K562 (cell line): ENCODE measurements at regions not wholly inside any gene's neighbourhood (a gene's known extent, or its start where the extent isn't known, plus 50 kb on each side); places are given as distances from the start of the nearest gene placed in this dataset.

Experiments
- ATAC-seq: fragments of 200-7000 bp; cut with Tn5 transposase; 3 replicates; pipeline ENCODE4 v1.9.1; 2020; ENCODE audit warnings: moderate library complexity
- BruUV-seq: library from RNA; stranded (reverse); fragments of 400-500 nt; replicated peaks from 2 replicates; lab custom pipeline; 2021; lab: Mats Ljungman, UMichigan
- CTCF ChIA-PET: fragments of 300-600 bp; formaldehyde crosslinking; extraction: SDS; loops from one replicate; lab custom pipeline; 2021; ENCODE audit warnings: low intra/inter-chr PET ratio; lab: Yijun Ruan, JAX
- POLR2A ChIA-PET: fragments of 300-600, 350-650 bp; sonication (Branson Sonifier 250); formaldehyde crosslinking; extraction: SDS; loops from one replicate; lab custom pipeline; 2021; ENCODE audit warnings: antibody characterized with exemption, inconsistent platforms; lab: Yijun Ruan, JAX
- DNase-seq, 4 experiments: peaks; one replicate each; pipeline versions ENCODE4 v3.0.0 to v3.0.0-alpha.2; 2011 to 2018; ENCODE audit warnings: low spot score in 3 of 4, mixed read lengths in 3 of 4; ENCODE audit errors: extremely low read depth in 1 of 4
- FAIRE-seq: peaks from 2 replicates; lab custom pipeline; 2011; peaks lifted over from hg19 to GRCh38; lab: Jason Lieb, UNC
- H2AFZ ChIP-seq: 2 replicates; pipeline ENCODE4 v1.6.0; 2011; ENCODE audit warnings: low read depth, low read length, control low read depth, inconsistent platforms
- H3K27ac ChIP-seq: fragments of 200-600 bp; 3 replicates; pipeline ENCODE4 v1.8.0; 2011; ENCODE audit warnings: low read depth, mild to moderate bottlenecking, control low read depth, inconsistent platforms, low read length, moderate library complexity, mixed read lengths; ENCODE audit errors: extremely low read depth
- H3K27me3 ChIP-seq, 2 experiments: fragments of 300-600 bp in 1 of 2; 2 replicates in 1 of 2; 3 replicates in 1 of 2; pipeline versions ENCODE4 v1.6.0 to v1.8.0; 2011; ENCODE audit warnings: inconsistent platforms in 2 of 2, low read length in 2 of 2, mild to moderate bottlenecking in 1 of 2, mixed read lengths in 1 of 2, moderate library complexity in 1 of 2; ENCODE audit not compliant: control insufficient read depth in 2 of 2, insufficient read depth in 2 of 2
- H3K36me3 ChIP-seq: fragments of 300-600 bp; 3 replicates; pipeline ENCODE4 v1.8.0; 2011; ENCODE audit warnings: mild to moderate bottlenecking, low read length, inconsistent platforms; ENCODE audit not compliant: control insufficient read depth, insufficient read depth
- H3K4me1 ChIP-seq, 2 experiments: fragments of 200-600 bp in 1 of 2; replicated peaks in 1 of 2; 2 replicates in 1 of 2; 3 replicates in 1 of 2; pipeline versions ENCODE4 v1.5.1 to v1.8.0; 2011; ENCODE audit warnings: inconsistent platforms in 2 of 2, low read length in 2 of 2, mild to moderate bottlenecking in 1 of 2, mixed read lengths in 1 of 2, moderate library complexity in 1 of 2; ENCODE audit not compliant: control insufficient read depth in 2 of 2, insufficient read depth in 2 of 2
- H3K4me2 ChIP-seq: 2 replicates; pipeline ENCODE4 v1.6.1; 2011; ENCODE audit warnings: low read length, control low read depth, inconsistent platforms, mixed read lengths; ENCODE audit not compliant: insufficient read depth
- H3K4me3 ChIP-seq: fragments of 200-600 bp; sonication (generic), shearing (Covaris generic); 2 replicates; pipeline ENCODE4 v1.5.1; 2016; ENCODE audit warnings: control low read depth, inconsistent platforms
- H3K79me2 ChIP-seq: fragments of 200-600 bp; 3 replicates; pipeline ENCODE4 v1.8.0; 2011; ENCODE audit warnings: low read length, inconsistent platforms; ENCODE audit not compliant: control insufficient read depth, insufficient read depth
- H3K9ac ChIP-seq, 2 experiments: 2 replicates each; pipeline versions ENCODE4 v1.6.0 to v1.6.1; 2011; ENCODE audit warnings: low read depth in 2 of 2, low read length in 2 of 2, control low read depth in 1 of 2, inconsistent platforms in 1 of 2, mild to moderate bottlenecking in 1 of 2, mixed read lengths in 1 of 2; ENCODE audit not compliant: insufficient read depth in 1 of 2
- H3K9me1 ChIP-seq: one replicate; pipeline ENCODE4 v1.6.0; 2011; ENCODE audit warnings: inconsistent platforms, mild to moderate bottlenecking, low read length, moderate library complexity; ENCODE audit not compliant: control insufficient read depth, insufficient read depth
- H3K9me3 ChIP-seq: replicated peaks from 2 replicates; pipeline ENCODE4 v1.5.1; 2011; ENCODE audit warnings: low read depth, low read length, inconsistent platforms; ENCODE audit not compliant: control insufficient read depth, insufficient read depth
- H4K20me1 ChIP-seq: replicated peaks from 2 replicates; pipeline ENCODE4 v1.6.1; 2011; ENCODE audit warnings: low read length, inconsistent platforms, mixed read lengths; ENCODE audit not compliant: control insufficient read depth, insufficient read depth
- FOXA1 ChIP-seq: fragments of 450-650 bp; IDR thresholded peaks from 2 replicates; pipeline ENCODE4 v1.6.1; 2016; ENCODE audit warnings: mild to moderate bottlenecking, borderline replicate concordance
- HEY1 ChIP-seq: fragments of 250-450 bp; sonication (Bioruptor Pico); IDR thresholded peaks from 2 replicates; pipeline ENCODE4 v1.5.0; 2020; ENCODE audit warnings: mild to moderate bottlenecking, moderate library complexity, borderline replicate concordance
- MCM7 ChIP-seq, 2 experiments: fragments of 450-650 bp; IDR thresholded peaks; 2 replicates each; pipeline ENCODE4 v1.6.1; 2016 to 2018
- MEF2D ChIP-seq: conservative IDR thresholded peaks from 2 replicates; pipeline ENCODE4 v1.6.1; 2016; ENCODE audit warnings: low read depth, missing genetic modification characterization, missing compliant biosample characterization
- NFIX ChIP-seq: fragments of 250-450 bp; sonication (Bioruptor Pico); IDR thresholded peaks from 2 replicates; pipeline ENCODE4 v1.4.0; 2020; ENCODE audit warnings: low read depth, mild to moderate bottlenecking, moderate library complexity
- NFRKB ChIP-seq: fragments of 450-650 bp; IDR thresholded peaks from 2 replicates; pipeline ENCODE4 v1.6.1; 2016; ENCODE audit warnings: low read depth
- RFX7 ChIP-seq: fragments of 250-450 bp; sonication (Bioruptor Pico); IDR thresholded peaks from 2 replicates; pipeline ENCODE4 v1.5.1; 2021; ENCODE audit warnings: mild to moderate bottlenecking
- TCF3 ChIP-seq: sonication (generic); formaldehyde crosslinking; IDR thresholded peaks from 2 replicates; pipeline ENCODE4 v1.4.0; 2020; ENCODE audit warnings: mild to moderate bottlenecking, missing genetic modification reagents
- TEAD4 ChIP-seq, 2 experiments: sonication (generic) in 1 of 2; formaldehyde crosslinking in 1 of 2; IDR thresholded peaks; 2 replicates each; pipeline versions ENCODE4 v1.6.1 to v1.8.0; 2012 to 2022; ENCODE audit warnings: borderline replicate concordance in 1 of 2, inconsistent platforms in 1 of 2, low read length in 1 of 2, mild to moderate bottlenecking in 1 of 2, missing genetic modification reagents in 1 of 2
- ZC3H11A ChIP-seq: IDR thresholded peaks from 2 replicates; pipeline ENCODE4 v1.6.1; 2012; ENCODE audit warnings: low read depth, low read length, improper control_type of control experiment
- ZNF133 ChIP-seq: fragments of 250-450 bp; sonication (Bioruptor Pico); IDR thresholded peaks from 2 replicates; pipeline ENCODE4 v1.4.0; 2020; ENCODE audit warnings: mild to moderate bottlenecking
- ZNF184 ChIP-seq: sonication (generic); formaldehyde crosslinking; IDR thresholded peaks from 2 replicates; pipeline ENCODE4 v1.5.0; 2020; ENCODE audit warnings: missing genetic modification reagents
- ZNF764 ChIP-seq: fragments of 250-450 bp; sonication (Bioruptor Pico); IDR thresholded peaks from 2 replicates; pipeline ENCODE4 v1.4.0; 2020; ENCODE audit warnings: low read depth, mild to moderate bottlenecking, moderate library complexity
- ZSCAN29 ChIP-seq: fragments of 450-650 bp; IDR thresholded peaks from 2 replicates; pipeline ENCODE4 v1.6.1; 2017
- WGBS: fragments of 100-300 bp; shearing (Covaris generic); methylation state at CpG from one replicate; pipeline ENCODE4 v1.1.6; 2016; ENCODE audit warnings: low coverage, mixed read lengths; ENCODE audit not compliant: insufficient coverage; ENCODE audit errors: missing lambda C conversion rate; 5-methylcytosine and 5-hydroxymethylcytosine counted together
- in situ Hi-C: fragments of 300-500 bp; cut with MboI; formaldehyde crosslinking; loops from 4 replicates; pipeline ENCODE4 v1.15.0; 2018; ENCODE audit warnings: inconsistent platforms, mixed read lengths
- intact Hi-C: fragments of 100-400 bp; cut with micrococcal nuclease; formaldehyde crosslinking; loops from 2 replicates; pipeline ENCODE4 v1.14.2; 2022
- TF ChIP-seq, protein P1 (sequence below): fragments of 250-450 bp; sonication (Bioruptor Pico); IDR thresholded peaks from 2 replicates; pipeline ENCODE4 v1.8.0; 2022; ENCODE audit warnings: inconsistent platforms
- TF ChIP-seq, protein P2 (sequence below): fragments of 450-650 bp; IDR thresholded peaks from 2 replicates; pipeline ENCODE4 v1.6.1; 2016; ENCODE audit warnings: antibody characterized with exemption
- TF ChIP-seq, protein P3 (sequence below), 2 experiments: fragments of 450-650 bp in 1 of 2; IDR thresholded peaks; 2 replicates each; pipeline ENCODE4 v1.6.1; 2011 to 2017; ENCODE audit warnings: low read depth in 2 of 2, antibody characterized with exemption in 1 of 2, borderline replicate concordance in 1 of 2, low read length in 1 of 2, mild to moderate bottlenecking in 1 of 2, mixed read lengths in 1 of 2; ENCODE audit not compliant: control insufficient read depth in 1 of 2

DNA sequence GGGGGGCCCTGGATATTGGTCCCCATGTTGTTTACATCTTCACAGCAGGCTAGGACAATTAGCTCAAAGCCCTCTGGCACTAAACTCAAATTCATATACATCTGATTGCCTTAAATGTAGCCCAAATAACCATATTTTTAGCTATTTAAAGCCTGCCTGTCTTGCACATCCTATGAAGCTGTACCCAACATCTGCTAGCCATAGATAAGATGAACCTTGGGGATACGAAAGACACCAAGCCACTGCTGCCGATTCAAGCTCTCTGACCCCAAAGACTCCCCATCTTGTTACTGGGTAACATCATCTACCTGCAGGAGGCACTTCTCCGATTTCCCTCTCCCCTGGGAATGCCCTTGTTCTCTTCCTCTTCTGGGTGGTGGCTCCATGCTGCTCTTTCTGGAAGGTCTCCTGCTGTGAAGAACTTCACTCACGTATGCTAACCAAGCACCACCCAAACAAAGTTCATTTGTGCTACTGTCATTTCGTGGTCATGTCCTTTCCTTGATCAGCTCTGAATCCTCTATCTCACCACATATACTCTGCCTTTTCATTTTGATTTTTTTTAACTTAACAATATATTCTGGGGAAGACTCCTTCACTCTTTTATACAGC lies 107.7 kb upstream of the ATXN3L start:
- DNase-seq (peak in 3 of 4 experiments; percentile 7 to 30 (median 9)), ATAC-seq (peak; percentile 38; the same call in 1 of the 3 replicates), FAIRE-seq (no peak)
- in situ Hi-C loops (no loop called here), intact Hi-C loops (no loop called here)
- Histone ChIP-seq H3K9me1 (no peaks in the 10 kb centered on the region), H3K36me3 (no peaks in the 10 kb centered on the region), H3K4me3 (no peak overlapping the region), H3K27me3 (no peaks in the 10 kb centered on the region; a peak in 2 of 5 replicates), H4K20me1 (no peaks in the 10 kb centered on the region), H3K4me2 (peak overlapping the region; percentile 25), H3K9me3 (no peaks in the 10 kb centered on the region), H3K9ac (no peak overlapping the region), H2AFZ (no peak overlapping the region), H3K27ac (no peak overlapping the region), H3K79me2 (no peaks in the 10 kb centered on the region), H3K4me1 (peaks cover 0 to 7% of the 10 kb centered on the region in 2 experiments; a peak in 3 of 5 replicates)
- 0% methylated on average over 5 of the region's 5 CpGs for WGBS
- ChIA-PET CTCF (no interaction called here), POLR2A (interaction anchor here (0.7 to 1.3 kb wide), 4 partner anchors 26 to 505 kb away, joined by 3 to 4 read pairs (median 3); partner anchors contain the start of gene TMSB4X)
- no TSS peak for BruUV-seq
- no peak for TF ChIP-seq ZSCAN29
- TF ChIP-seq, protein P1, sequence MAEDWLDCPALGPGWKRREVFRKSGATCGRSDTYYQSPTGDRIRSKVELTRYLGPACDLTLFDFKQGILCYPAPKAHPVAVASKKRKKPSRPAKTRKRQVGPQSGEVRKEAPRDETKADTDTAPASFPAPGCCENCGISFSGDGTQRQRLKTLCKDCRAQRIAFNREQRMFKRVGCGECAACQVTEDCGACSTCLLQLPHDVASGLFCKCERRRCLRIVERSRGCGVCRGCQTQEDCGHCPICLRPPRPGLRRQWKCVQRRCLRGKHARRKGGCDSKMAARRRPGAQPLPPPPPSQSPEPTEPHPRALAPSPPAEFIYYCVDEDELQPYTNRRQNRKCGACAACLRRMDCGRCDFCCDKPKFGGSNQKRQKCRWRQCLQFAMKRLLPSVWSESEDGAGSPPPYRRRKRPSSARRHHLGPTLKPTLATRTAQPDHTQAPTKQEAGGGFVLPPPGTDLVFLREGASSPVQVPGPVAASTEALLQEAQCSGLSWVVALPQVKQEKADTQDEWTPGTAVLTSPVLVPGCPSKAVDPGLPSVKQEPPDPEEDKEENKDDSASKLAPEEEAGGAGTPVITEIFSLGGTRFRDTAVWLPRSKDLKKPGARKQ: no peak
- TF ChIP-seq RFX7 (CRISPR knock-in tag): no peak
- TF ChIP-seq ZNF133 (CRISPR knock-in tag): no peak
- TF ChIP-seq FOXA1: no peak
- TF ChIP-seq, protein P2, sequence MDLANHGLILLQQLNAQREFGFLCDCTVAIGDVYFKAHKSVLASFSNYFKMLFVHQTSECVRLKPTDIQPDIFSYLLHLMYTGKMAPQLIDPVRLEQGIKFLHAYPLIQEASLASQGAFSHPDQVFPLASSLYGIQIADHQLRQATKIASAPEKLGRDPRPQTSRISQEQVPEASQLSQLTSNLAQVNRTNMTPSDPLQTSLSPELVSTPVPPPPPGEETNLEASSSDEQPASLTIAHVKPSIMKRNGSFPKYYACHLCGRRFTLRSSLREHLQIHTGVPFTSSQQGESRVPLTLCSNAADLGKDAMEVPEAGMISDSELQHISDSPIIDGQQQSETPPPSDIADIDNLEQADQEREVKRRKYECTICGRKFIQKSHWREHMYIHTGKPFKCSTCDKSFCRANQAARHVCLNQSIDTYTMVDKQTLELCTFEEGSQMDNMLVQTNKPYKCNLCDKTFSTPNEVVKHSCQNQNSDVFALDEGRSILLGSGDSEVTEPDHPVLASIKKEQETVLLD: no peak
- no peak for TF ChIP-seq ZNF764 (CRISPR knock-in tag)
- 0 out of 2 replicates have a peak, but pooled peaks have one; percentile 12 for TF ChIP-seq TEAD4 (IDR thresholded peaks at IDR 0.05; ENCODE audit: low read length)
- TF ChIP-seq TEAD4 (CRISPR knock-in tag; IDR thresholded peaks at IDR 0.05; ENCODE audit: borderline replicate concordance): no peak
- no peak for TF ChIP-seq MEF2D
- TF ChIP-seq ZNF184 (CRISPR knock-in tag): no peak
- peak; percentile 76 for TF ChIP-seq TCF3 (CRISPR knock-in tag)
- no peak for TF ChIP-seq HEY1
- TF ChIP-seq ZC3H11A: no peak
- no peak for TF ChIP-seq NFRKB
- no peak for TF ChIP-seq NFIX (CRISPR knock-in tag)
- TF ChIP-seq MCM7 (IDR thresholded peaks at IDR 0.05): no peak
- TF ChIP-seq, protein P3, sequence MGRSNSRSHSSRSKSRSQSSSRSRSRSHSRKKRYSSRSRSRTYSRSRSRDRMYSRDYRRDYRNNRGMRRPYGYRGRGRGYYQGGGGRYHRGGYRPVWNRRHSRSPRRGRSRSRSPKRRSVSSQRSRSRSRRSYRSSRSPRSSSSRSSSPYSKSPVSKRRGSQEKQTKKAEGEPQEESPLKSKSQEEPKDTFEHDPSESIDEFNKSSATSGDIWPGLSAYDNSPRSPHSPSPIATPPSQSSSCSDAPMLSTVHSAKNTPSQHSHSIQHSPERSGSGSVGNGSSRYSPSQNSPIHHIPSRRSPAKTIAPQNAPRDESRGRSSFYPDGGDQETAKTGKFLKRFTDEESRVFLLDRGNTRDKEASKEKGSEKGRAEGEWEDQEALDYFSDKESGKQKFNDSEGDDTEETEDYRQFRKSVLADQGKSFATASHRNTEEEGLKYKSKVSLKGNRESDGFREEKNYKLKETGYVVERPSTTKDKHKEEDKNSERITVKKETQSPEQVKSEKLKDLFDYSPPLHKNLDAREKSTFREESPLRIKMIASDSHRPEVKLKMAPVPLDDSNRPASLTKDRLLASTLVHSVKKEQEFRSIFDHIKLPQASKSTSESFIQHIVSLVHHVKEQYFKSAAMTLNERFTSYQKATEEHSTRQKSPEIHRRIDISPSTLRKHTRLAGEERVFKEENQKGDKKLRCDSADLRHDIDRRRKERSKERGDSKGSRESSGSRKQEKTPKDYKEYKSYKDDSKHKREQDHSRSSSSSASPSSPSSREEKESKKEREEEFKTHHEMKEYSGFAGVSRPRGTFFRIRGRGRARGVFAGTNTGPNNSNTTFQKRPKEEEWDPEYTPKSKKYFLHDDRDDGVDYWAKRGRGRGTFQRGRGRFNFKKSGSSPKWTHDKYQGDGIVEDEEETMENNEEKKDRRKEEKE (IDR thresholded peaks at IDR 0.05; ENCODE audit: borderline replicate concordance in 1 of 2, control insufficient read depth in 1 of 2, low read depth in 2 of 2, low read length in 1 of 2): no peak
